Activated T-helper 1 cell treated with Interleukin-2 at 50 U/mL for 16 hours (primary cell): ENCODE measurements at regions not wholly inside any gene's neighbourhood (a gene's known extent, or its start where the extent isn't known, plus 50 kb on each side); places are given as distances from the start of the nearest gene placed in this dataset.

Experiments used
- DNase-seq: peaks from one replicate; pipeline ENCODE4 v3.0.0-alpha.2; 2020; ENCODE audit warnings: low read depth

DNA sequence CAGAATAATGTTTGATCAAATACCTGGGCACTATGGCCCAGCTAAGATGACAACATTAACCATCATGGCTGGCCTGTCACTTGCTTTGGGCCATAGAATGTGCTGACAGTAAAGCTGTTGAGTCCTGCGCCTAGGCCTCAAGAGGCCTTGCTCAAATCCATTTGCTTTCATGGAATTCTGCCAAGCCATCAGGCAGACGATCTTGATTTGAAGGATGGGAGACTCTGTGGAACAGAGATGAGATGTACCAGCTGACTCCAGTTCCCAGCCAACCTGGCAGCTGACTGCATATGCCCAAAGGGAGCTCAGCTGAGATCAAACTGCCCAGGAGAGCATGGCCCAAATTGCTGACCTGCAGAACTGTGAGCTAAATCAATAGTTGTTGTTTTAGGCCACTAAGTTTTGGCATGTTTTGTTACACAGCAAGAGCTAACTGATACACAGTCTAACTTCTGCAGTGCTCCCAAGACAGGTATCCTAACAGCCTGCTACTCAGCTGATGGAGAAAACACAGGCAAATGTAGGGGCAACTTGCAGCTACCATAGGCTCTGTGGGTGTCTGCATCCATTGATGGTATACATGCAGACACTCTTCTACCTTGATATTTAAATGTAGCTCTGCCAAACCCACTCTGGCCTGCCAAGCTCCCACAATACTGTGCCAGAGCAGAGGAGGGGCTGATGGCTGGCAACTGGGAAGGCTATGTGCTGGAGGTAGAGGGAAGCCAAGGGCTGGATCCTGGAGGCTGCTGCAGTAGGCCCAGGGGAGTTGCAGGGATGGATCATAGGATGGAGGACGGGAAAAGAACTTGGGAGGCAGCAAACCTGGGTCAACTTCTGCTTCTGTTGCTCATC lies 55.2 kb upstream of the RNF24 start:
- no peak for DNase-seq

DNA sequence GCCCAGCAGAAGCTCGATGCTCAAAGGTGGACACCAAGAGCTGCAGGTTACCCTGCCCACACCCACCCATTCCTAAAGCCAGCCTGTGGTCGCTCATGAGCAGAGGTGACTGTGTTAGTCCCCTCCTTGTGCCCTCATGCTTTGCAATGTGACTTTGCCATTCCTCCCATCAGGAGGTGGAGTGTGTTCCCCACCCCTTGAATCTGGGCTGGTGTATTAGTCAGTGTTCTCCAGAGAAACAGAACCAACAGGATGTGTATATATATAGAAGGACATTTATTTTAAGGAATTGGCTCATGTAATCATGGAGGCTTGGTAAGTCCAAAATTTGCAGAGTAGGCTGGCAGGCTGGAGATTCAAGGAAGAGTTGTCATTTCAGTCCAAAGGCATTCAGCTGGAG lies 54.4 kb upstream of the RNF24 start:
- no peak for DNase-seq

DNA sequence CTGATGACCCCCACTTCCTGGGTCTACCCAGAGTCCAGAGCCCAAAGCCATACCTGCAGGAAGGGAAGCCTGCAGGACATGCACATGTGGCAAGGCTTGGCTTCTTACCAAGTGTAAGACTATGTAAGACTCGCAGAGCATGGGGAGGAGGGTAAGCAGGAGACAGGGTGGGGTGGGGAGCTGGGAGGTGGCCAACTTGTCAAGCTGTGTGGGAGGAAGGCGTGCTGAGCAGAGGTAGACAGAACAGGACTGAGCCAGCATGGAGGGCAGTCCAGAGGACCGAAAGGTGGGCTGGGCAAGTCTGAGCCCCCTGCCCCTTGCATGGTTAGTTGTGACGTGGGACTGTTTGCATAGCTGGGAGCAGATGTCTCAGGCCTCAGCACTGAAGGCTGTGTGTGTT lies 53.4 kb upstream of the RNF24 start:
- DNase-seq, result no peak

DNA sequence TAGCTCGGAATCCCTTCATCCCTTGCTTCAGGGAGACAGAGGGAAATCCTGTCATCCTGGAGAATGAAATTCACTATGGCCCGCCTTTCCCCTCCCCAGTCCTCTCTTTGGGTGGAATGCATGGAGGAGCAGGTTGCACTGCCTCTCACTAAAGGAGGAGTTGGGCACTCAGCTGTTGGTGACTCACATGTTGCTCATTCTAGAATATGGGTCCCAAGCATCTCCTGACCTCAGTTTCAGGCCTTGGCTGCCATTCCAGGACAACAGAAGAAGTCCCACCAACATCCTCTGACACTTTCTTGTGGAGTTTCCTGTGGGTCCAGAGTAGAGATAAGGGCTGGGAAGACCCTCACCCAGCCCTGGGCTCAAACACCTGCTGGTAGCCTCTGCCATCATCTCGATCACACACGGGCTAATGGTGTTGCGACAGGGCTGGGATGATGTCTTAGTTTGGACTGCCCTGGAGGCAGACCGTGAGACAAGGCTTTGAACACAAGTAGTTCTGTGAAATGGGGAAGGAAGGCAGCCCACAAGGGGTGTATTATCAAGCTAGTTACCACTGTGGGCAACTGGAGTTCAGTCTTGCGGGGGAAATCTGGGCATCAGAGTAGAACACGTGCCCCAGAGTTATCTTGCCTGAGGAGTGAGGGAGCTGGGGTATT lies 52.4 kb upstream of the RNF24 start:
- DNase-seq, result no peak

DNA sequence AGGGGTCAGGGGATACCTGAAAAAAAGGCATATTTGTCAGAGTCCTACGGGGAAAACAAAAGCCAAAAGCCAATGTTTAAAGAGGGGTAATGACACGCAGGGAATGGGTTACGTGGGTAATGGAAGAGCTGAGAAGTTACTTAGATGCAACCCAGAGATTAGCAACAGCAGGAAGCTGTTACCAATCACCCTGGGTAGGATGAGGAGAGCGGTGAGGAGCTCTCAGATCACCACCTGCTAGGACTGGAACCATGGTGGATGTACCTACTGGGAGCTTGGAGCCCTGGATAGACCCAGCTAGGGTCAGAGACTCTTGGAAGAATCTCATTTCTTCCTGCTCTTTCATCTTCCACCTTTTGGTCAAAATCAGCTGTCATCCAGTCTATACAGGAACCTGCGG lies 51.2 kb upstream of the RNF24 start:
- DNase-seq, result no peak

DNA sequence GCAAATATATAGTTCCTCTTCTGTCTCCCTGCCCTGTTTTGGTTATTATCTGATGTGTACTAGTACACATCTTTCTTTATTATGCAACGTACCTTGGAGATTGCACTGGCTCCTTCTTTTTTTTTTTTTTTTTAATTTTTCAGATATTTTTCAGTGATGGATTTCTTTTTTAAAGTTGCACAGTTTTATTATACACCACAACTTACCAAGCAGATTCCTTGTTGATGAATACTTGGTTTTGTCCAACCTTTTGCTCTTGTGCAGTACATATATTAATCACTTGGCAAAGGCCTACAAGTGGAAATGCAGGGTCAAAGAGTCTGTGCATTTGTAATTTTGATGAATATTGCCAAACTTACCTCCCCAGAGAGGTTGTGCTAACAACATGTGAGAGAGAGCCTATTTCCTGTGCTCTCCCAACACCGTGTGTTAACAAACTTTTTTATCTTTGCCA lies 50.1 kb upstream of the RNF24 start:
- no peak for DNase-seq
